GM12872 (cell line): ENCODE measurements at regions not wholly inside any gene's neighbourhood (a gene's known extent, or its start where the extent isn't known, plus 50 kb on each side); places are given as distances from the start of the nearest gene placed in this dataset.

Experiments
- TF ChIP-seq, protein P1 (sequence below): IDR thresholded peaks from 3 replicates; pipeline ENCODE4 v1.5.1; 2011; ENCODE audit warnings: low read depth, mild to moderate bottlenecking, low read length, moderate library complexity; ENCODE audit not compliant: insufficient read depth

DNA sequence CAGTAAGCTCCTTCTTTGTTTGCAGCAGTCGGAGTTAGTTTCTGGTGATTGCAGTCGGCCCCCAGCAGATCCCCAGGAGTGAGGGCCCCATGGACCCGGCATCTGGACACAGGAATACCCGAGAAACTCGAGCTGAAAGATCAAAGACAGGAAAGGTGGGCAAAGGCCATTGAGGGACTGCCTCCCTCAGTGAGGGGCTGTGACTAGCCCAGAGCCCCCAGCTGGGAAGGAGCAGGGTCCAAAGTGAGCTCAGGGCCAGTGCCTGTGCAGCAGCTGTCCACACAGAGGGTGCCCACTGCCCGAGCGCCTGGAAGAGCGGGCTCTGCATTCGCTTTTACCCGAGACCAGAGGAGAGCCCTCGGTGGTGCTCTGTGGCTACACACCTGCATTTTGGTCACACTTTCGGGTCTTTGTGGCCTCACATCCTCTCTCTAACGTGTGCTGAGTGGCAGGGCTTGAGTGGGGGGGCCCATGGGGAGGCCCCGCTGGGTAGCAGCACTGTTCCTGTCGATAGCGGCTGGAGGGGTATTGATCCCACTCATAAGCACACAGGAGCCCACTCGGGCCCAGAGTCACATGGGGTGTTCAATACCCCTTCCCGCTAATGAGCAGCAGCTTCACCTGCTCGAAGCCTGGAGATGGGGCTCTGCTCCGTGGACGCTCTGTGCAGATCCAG lies 532.9 kb downstream of the TBC1D22A start:
- TF ChIP-seq, protein P1, sequence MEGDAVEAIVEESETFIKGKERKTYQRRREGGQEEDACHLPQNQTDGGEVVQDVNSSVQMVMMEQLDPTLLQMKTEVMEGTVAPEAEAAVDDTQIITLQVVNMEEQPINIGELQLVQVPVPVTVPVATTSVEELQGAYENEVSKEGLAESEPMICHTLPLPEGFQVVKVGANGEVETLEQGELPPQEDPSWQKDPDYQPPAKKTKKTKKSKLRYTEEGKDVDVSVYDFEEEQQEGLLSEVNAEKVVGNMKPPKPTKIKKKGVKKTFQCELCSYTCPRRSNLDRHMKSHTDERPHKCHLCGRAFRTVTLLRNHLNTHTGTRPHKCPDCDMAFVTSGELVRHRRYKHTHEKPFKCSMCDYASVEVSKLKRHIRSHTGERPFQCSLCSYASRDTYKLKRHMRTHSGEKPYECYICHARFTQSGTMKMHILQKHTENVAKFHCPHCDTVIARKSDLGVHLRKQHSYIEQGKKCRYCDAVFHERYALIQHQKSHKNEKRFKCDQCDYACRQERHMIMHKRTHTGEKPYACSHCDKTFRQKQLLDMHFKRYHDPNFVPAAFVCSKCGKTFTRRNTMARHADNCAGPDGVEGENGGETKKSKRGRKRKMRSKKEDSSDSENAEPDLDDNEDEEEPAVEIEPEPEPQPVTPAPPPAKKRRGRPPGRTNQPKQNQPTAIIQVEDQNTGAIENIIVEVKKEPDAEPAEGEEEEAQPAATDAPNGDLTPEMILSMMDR = no peak

DNA sequence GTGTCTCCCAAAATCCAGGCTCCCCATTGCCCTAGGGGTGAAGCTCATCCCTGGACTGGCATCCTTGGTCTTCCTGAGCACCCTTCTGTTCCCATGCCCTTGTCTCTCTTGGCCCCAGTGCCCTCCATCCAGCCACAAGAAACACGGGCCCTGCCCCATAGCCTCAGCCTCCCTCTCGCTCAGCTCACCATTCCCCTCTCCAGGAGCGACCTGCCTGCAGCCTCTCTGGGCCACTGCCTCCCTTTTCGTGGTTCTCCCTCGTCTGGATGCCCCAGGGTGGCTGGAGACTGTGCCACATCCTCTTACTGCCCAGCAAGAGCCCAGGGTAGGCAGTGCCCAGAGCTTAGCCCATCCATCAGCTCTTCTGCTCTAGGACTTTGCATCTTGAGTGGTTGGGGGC lies 532.1 kb downstream of the TBC1D22A start:
- TF ChIP-seq, protein P1 = no peak

DNA sequence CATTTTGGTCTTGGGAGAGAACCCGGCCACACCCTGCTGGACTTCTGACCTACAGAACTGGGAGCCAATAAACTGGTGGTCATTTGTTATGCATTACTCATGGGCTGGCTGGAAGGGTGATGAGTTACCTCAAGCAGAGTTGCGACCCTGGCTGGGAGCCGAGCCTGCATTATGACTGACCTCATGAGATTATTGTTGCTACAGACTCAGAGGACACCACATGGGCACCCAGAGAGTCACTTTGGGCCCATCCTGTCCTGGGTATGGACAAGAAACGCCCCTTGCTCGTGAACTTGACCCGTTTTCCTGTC lies 531.7 kb downstream of the TBC1D22A start:
- TF ChIP-seq, protein P1 = no peak

DNA sequence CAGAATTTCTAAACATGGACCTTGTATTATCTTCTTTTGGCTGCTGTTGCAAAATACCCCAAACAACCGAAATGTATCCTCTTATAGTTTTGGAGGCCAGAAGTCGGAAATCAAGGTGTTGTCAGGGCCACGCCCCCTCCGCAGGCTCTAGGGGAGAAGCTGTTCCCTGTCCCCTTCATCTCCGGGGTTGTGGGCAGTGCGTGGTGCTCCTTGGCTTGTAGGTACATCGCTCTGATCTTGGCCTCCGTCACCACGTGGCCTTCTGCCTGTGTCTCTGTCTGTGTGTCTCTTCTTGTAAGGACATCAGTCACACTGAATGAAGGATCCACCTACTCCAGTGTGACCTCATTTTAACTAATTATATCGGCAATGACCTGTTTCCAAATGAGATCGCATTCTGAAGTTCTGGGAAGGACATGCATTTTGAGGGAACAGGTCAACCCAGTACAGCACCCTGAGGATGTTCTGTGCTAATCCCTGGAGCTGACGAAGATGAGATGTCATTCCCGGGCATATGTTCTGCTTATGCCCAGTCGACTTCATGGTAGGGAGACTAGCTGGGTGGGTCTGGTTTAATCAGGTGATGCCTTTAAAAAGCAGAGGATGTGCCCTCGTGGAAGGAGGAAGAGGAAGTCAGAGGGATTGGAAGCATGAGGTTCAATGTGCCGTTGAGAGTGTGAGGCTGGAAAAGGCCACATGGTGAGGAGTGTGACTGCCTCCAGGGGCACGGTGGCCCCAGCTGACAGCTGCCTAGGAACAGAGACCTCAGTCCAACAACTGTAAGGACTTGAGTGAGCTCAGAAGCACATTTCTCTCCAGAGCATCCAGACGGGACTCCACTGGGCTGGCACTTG lies 531.1 kb downstream of the TBC1D22A start:
- TF ChIP-seq, protein P1 = no peak

DNA sequence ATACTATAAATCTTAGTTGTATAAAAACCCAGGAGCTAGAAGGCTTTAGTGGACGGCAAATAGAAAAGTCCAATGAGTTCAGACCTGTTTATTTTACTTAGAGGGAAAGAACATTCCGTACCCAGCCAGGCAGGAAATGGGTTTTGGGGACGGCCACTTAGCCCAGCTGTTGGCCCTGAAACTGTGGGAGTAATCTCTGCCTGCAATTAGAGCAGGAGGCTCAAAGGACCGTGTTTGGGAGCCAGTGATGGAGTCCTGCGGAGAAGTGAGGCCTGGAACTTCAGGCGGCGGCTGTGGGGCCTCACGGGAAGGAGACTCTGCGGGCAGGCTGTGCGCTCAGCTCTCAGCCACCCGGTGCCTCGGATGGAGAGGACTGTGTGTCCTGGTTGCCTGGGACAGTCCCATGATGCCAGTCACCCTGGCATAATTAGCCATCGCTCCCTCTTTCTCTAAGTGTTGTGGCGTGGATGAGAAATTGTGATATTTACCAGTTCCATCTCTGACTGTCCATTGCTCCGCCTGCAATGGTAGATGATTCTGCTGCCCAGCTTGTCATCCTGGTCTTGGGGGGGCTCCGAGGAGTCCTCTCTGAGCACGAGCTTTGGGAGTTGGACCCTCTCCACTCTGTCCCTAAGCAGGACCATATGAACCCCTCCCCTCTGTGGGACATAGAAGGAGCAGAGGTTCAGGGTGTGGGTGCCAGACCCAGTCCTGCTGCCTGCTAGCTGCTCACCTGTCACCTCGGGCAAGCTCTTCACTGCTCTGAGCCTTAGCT lies 530.3 kb downstream of the TBC1D22A start:
- TF ChIP-seq, protein P1 = no peak

DNA sequence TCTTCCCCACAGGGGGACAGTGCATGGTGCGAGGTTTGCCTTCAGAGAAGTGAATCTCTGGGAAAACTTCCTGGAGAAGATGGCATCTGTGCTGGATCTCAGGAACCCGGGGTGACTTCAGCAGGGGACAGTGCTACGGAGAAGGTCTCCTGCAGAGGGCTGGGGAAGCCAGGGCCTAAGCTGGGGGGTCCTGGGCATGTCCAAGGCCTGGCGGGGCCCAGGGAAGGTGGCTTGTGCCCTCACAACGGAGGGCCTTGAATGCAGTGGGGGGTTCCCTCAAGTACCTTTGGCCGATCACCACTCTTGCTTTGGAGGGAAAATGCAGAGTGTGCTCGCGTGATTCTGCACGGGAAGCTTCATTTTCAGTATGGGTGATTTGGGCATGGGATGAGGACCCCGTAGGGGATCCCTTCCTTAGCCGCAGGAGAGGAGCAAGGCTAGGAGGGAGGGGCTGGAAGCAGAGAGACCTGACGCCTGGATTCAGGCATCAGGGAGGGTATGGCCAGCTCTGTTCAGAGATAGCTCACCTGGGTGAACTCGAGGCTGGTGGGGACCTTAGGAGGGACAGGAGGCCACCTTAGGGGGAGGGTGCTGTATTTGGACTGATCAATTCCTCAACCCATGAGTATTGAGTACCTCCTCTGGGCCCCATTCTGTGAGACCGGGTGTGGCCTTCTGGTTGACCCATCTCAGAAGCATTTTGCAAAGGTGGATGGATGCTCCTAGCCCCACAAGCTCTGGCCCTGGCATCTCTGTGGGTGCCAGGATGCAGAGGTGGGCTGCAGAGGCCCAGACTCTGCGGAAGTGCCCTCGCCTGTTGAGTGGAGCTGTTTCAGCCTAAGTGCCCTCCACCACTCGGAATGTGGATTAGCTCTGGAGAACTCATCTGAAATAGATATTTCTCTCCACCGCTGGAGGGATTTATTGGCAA lies 529.4 kb downstream of the TBC1D22A start:
- TF ChIP-seq, protein P1 = no peak
